GM21529 (cell line): ENCODE measurements at regions not wholly inside any gene's neighbourhood (a gene's known extent, or its start where the extent isn't known, plus 50 kb on each side); places are given as distances from the start of the nearest gene placed in this dataset.

Experiments used
- ATAC-seq: cut with Tn5 transposase; IDR thresholded peaks from one replicate; pipeline ENCODE4 v1.9.1; 2021; ENCODE audit not compliant: unreplicated experiment

DNA sequence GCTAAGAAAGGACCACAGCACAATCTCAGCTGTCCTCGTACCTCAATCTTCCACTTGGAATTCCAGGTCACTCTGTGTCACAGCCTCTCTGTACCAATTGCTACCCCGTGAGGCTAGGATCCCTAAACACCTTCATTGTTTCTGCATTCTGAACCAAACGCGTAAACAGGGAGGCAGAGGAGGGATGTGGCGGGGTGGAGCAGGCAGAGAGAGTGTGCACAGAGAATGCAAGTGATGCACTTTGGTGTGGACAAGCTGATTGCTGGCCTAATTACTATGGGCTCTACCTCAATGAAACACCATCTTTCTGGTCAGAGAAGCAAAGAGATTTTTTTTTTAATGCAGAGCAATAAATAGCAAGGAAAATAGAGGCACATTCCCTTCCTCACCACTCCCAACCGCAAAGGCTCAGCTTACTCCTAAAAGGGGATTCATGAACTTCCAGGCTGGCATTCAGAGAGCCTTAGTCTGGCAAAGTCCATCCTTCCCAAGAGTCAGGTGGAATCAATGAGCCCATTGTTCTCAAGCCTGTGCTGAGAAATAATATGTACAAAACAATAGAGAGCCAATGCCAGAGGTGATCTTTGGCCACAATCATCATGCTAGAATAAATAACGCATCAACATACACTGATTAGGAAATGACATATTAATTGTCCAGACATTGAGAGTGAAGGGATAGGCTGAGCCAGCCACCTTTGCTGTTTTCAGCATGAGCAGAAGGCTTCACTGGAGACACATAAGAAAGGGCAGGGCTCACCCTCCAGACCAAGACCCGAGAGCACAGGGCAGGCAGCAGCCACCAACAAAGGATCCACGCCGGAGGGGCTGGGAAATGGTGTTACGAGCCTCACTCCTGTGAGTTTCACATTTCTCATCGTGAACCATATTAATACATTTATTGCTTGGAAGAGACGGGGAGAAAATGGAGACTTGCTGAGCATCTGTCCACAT lies 278.8 kb downstream of the ENC1 start:
- no peak for ATAC-seq

DNA sequence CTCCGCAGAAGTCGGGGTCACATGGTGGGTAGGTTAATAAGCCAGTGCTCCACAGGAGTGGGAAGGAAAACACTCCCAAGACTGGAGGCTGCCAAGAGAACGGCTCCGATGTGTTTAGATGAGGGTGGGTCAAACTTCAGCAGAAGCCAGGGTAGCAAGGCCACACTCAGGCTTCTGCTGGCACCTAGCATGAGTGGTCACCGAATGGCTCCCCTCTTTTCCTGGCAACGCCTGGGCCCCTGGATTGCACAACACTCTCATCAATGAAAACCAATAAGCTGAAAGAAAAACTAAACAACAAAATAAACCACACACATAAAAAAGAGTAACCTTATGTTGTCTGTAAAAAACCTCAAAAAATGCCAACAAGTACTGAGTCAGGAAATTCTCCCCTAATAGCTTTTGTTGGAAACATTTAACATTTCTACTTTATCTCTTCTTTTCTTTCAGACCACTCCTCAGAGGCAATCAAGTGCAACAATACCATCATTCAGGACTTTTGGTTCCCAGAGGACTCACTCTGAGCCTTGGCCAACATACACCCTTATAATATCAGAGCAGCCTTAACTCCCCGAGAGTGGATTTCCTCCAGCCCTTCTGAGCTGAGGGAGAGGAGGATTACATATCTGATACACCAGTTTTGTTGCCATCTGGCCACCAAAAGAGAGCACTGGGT lies 279.9 kb downstream of the ENC1 start:
- ATAC-seq: no peak

- no peak for ATAC-seq
These were observed 282.7 kb downstream of the ENC1 start for GRCh38 chr5:74357827-74358226.

GRCh38 chr5:74356009-74356695 lies 284.4 kb downstream of the ENC1 start:
- no peak for ATAC-seq

DNA sequence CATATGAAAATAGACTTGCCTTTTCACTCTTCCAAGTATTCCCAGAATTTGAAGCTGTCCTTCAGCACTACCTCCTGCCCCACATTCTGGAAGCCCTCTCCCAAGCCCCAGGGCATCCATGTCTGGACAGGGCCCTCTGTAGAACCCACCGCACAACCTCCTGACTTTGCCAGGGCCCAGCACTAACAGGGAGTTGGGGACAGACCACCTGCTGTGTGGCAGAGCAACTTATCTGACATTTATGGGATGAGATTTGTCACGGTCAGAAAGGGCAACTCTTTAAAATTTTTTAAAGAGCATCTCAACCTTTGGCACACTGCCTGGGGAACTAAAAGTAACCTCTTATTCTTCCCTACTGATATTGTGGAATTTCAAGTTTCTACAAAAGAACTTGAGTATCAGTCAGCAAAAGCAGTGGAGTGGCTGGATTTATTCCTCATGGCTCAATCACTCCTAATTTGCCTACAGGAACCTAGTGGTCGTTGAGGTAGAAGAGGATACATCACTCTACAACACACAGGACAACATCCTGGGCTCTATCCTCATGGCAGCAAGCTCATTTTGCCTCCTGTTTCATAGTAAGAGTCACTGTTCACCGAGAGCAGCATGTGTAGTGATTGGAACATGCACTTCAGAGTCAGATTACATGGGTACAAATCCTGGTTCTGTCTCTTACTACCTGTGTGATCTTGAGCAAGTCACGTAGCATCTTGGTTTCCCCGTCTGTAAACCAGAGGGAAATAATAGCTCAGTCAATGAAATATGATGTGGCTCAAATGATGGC lies 285.3 kb downstream of the ENC1 start:
- ATAC-seq: no peak

- ATAC-seq: no peak
These were observed 288.3 kb downstream of the ENC1 start for GRCh38 chr5:74352256-74352655.

GRCh38 chr5:74342948-74343682 lies 297.4 kb downstream of the ENC1 start:
- ATAC-seq: no peak

- ATAC-seq: no peak
These were observed 298.3 kb downstream of the ENC1 start for GRCh38 chr5:74342182-74342581.

DNA sequence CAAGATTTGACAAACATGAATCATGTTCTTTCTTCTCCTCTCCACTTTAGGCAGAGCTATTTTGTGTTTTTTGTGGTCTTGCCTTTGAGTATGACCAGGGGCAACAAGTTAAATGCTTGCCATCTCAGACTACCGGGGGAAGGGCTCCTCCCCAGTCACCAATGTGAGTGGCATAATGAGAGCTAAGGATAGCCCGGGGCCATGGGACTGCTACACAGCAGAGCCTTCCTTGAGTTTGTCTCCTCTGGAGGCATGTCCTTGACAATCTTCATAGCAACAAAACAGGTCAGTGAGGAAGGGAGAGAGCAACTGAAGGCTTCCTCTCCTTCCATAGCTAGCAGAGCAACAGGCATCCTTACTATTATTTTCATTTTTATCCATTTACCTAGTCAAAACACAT lies 299.3 kb downstream of the ENC1 start:
- no peak for ATAC-seq

DNA sequence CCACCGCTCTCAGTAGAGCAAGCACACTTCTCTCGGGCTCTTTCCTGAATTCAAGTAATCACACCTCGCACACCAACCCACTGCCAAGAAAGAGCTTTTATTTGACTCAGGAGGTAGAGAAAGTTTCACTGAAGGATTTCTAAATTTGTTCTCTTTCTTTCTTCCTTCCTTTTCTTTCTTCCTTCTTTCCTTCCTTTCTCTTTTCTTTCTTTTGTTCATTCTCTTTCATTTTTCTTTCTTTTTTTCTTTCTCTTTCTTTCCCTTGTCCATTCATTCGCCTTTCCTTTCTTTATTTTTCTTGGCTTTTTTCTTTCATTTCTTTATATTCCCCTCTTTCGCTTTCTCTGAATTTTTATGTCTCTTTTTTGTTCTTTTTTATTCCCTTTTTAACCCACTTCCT lies 300.1 kb downstream of the ENC1 start:
- ATAC-seq: no peak

DNA sequence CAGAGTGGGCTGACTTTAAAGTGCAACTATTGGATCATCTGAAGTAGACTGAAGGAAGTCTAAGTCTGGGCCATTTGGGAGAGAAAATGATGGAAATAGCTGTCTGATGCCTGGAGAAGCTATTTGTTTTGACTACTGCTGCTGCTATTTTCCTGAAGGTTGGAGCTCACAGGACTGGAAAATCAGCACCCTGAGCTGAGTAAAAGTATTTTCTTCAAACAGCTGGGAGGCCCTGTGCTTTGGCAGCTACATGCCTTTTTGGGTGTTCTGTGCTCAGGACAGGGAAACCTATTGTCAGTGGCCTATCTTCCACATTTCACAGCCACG lies 302.6 kb downstream of the ENC1 start:
- ATAC-seq: no peak

DNA sequence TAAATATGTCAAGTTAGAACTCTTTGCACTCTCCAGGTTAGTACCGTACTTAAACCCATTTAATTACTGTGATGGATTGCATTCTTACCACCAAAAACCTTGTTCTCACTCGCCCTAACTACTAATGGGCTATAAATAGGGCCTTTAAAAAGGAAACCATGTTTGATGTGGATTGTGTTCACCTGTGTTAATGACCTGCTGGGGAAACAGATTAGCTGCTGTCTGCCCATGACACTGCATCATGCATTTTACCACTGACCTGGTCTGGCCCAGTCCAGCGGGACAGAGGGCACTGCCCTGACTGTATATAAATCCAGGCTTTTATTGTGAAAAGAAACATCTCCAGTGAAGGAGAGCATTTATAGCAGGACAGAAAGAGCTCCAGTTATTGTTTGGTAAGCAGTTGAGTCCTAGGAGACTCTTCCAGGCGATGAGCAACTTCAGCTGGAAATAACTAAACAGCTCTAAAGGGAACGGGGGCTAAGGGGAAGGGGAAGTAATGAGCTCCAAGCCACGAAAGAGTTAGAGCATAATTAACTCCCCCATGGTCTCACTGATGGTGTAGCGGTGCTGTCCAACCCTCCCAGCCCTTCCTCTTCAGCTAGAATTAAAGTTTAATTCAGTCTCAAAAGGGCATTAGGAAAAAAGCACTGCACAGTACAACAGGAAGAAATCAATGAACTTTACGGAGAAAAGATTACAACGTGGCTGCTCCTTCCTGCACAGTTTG lies 303.1 kb downstream of the ENC1 start:
- no peak for ATAC-seq

DNA sequence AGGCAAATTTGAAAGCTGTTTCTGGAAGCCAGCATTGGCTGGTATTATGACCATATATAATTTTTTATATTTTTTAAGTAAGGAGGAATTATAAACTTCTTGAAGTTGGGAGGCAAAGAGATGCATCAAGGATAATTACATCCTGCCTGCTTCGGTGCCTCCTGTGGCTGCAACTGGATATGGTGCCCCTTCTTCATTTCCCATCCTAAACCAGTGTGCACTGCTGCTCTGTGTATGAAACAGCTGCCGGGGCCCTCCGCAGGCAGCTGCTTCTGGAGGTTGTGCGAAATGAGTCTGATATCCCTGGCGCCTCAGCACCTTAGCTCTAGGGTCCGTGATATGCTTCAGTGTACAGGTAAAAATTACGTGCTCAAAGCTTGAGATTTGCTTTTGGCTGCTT lies 304.2 kb downstream of the ENC1 start:
- ATAC-seq: no peak

DNA sequence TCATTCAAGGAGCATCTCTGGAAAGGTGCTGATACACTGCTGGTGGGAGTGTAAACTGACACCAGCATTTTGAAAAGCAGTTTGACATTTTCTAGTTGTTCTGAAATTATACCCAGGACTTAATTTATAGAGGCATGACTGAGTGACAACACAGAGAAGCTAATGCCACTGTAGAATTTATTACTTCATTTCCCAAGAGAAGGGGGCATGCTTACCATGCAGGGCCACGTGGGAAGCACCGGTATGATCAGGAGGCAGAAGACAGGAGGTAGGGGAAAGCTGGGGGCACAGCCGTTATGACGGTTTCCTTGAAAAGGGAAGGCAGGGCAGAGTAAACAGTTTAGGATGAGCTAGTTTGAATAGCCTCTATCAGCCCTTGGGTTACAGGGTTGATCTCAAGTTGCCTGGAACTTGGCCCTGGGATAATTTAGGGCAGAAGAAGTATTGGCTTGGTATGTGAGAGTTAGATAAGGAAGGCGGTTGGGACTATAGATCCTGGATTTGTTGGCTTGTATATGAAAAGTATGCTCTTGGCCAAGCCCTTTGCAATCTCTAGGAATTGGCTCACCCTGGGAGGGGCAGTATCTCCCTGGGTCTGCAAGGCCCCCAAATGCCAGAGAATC lies 305.7 kb downstream of the ENC1 start:
- ATAC-seq: no peak

DNA sequence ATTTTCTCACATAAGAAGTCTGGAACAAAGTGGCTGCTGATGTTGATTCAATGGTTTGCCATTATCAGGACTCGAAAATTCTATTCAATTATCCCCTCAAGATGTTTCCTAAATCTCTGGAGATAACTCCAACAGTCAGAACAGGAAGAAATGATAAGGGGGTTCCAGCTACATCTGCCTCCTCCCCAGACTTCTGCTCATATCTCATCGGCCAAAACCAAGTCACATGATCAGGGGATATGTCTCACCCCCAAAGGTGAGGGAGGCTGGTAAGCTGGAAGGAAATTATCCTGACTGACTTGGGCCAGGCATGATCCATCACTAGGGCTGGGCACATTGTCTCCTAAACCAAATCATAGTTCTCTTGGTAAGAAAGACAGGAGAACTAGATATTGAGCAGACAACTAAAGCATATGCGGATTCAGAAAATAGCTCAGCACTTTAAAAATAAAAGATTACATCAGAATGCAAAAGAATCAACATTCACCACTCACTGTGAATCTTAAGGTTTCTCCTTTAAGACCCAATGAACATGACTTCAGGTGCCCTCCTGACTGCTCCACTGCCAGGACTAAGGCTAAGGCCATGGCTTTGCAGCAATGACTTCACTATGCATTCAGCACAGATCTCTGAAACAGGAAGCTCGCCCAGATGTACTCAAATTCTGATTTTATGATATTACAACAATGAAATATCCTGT lies 306.3 kb downstream of the ENC1 start:
- ATAC-seq: no peak

- no peak for ATAC-seq
These were observed 307.1 kb downstream of the ENC1 start for GRCh38 chr5:74333430-74333829.

DNA sequence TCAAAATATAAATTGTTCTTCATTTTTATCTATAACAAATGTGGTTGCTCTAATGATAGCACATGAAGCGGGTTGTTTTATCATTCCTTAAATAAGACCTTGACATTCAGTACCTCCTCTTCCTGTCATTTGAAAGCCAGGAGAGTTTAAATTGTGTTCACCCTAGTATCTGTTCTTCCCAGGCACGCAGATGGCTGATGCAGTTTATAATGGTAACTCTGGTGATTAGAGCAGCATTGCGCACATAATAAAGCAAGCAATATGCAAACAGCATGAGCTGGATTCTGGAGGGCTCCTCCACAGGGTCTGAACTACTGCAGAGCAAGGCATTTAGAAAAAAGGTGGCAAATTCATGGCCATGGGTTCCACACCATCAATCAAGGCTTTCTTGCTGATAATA lies 307.8 kb downstream of the ENC1 start:
- ATAC-seq: no peak

- no peak for ATAC-seq
These were observed 308.5 kb downstream of the ENC1 start for GRCh38 chr5:74332006-74332405.

GRCh38 chr5:74328221-74328630 lies 312.3 kb downstream of the ENC1 start:
- ATAC-seq: no peak
